ENCODE measurements at regions not wholly inside any gene's neighbourhood (a gene's known extent, or its start where the extent isn't known, plus 50 kb on each side); places are given as distances from the start of the nearest gene placed in this dataset.

- TF ChIP-seq ETS1 (IDR thresholded peaks at IDR 0.05) (no peak), JUNB (IDR thresholded peaks at IDR 0.05; ENCODE audit: unreplicated experiment) (no peak), POLR2AphosphoS5 (IDR thresholded peaks at IDR 0.05; ENCODE audit: low read depth) (no peak), STAT1 (IDR thresholded peaks at IDR 0.05; ENCODE audit: unreplicated experiment) (no peak), EZH2 (IDR thresholded peaks at IDR 0.05; ENCODE audit: low read depth, unreplicated experiment) (no peak), ZNF331 (CRISPR knock-in tag; IDR thresholded peaks at IDR 0.05; ENCODE audit: low read depth) (no peak), NANOG (IDR thresholded peaks at IDR 0.05; ENCODE audit: borderline replicate concordance) (no peak)
Measured at GRCh38 chr11:70671611-70672010, 273.3 kb downstream of the CTTN start (continued).

GRCh38 chr11:70672991-70673653 is 274.8 kb downstream of the CTTN start:
- H3F3A ChIP-seq (replicated peaks; ENCODE audit: low read depth) = 0 out of 2 replicates have a peak, but pooled peaks cover 3% of the 10 kb centered on the region
- no peaks in the 10 kb centered on the region for H3K36me3 ChIP-seq (ENCODE audit: insufficient read depth)
- no peak for ATAC-seq
- Mint-ChIP-seq H3K27me3 (ENCODE audit: insufficient read depth, low read depth, poor library complexity) (peaks cover 33% of the 10 kb centered on the region), H3K36me3 (ENCODE audit: low read depth) (peaks cover 19% of the 10 kb centered on the region), H3K4me3 (no peak overlapping the region), H3K4me1 (peaks cover 51% of the 10 kb centered on the region), H3K27ac (no peak overlapping the region), H3K9me3 (no peaks in the 10 kb centered on the region; the same call in 1 of the 3 replicates)
- DNase-seq (ENCODE audit: low spot score) = no peak
- H3K4me3 ChIP-seq = no peak overlapping the region
- no peaks in the 10 kb centered on the region for H3K9me2 ChIP-seq (ENCODE audit: insufficient read depth)
- no peaks in the 10 kb centered on the region for H3K27me3 ChIP-seq (ENCODE audit: insufficient read depth)
- peaks cover 9% of the 10 kb centered on the region for H3K4me1 ChIP-seq (ENCODE audit: insufficient read depth)
- no peak overlapping the region for H3K4me2 ChIP-seq
- no peak overlapping the region for H2AFZ ChIP-seq
- no peak overlapping the region for H3K27ac ChIP-seq (ENCODE audit: low read depth)
- H3K79me2 ChIP-seq (replicated peaks; ENCODE audit: insufficient read depth) = no peaks in the 10 kb centered on the region
- H4K20me1 ChIP-seq (replicated peaks; ENCODE audit: insufficient read depth) = no peaks in the 10 kb centered on the region; the same call in 1 of the 2 replicates
- TF ChIP-seq EZH2 (IDR thresholded peaks at IDR 0.05; ENCODE audit: low read depth, unreplicated experiment) (no peak), CTCF (conservative IDR thresholded peaks at IDR 0.05; ENCODE audit: low read depth in 2 of 2) (no peak), POLR2AphosphoS5 (IDR thresholded peaks at IDR 0.05; ENCODE audit: low read depth) (no peak), NANOG (IDR thresholded peaks at IDR 0.05; ENCODE audit: borderline replicate concordance) (no peak), ETS1 (IDR thresholded peaks at IDR 0.05) (no peak), EZH2phosphoT487 (IDR thresholded peaks at IDR 0.05; ENCODE audit: unreplicated experiment) (no peak), ZNF331 (CRISPR knock-in tag; IDR thresholded peaks at IDR 0.05; ENCODE audit: low read depth) (no peak), CREB1 (CRISPR knock-in tag; IDR thresholded peaks at IDR 0.05; ENCODE audit: low read depth) (no peak), REST (IDR thresholded peaks at IDR 0.05; ENCODE audit: unreplicated experiment) (no peak)

All from GM23338 (cell line).